GM04504 (cell line): ENCODE measurements at regions not wholly inside any gene's neighbourhood (a gene's known extent, or its start where the extent isn't known, plus 50 kb on each side); places are given as distances from the start of the nearest gene placed in this dataset.
A peak's percentile ranks its signal among the peaks of the same experiment; 100 is the strongest.
"Not testable (repeated sequence)": the region's sequence is repeated elsewhere in the genome, so short reads cannot be mapped to it uniquely, and the experiment has no call there.

Experiments used
- DNase-seq: peaks from one replicate; pipeline ENCODE4 v3.0.0-alpha.2; 2012; ENCODE audit warnings: low read depth

DNA sequence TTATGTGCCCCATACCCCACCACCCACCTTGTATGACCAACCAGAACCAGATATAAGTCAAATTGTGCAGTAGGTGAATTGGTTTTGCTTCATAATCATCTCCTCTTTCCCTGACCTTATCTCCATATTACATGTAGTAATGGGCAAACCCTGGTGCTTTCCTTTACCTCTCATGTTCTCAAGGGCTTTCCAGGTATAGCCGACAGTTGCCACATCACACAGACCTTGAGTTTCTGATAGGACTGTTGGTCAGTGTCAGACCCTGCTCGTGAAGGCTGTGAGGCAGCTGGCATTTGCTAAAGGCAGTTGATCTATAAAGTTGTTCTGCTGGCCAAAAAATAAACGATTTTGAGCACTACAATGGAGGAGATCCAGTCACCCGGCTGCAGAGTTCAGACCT lies 145.9 kb downstream of the ALX1 start:
- DNase-seq, result no peak

DNA sequence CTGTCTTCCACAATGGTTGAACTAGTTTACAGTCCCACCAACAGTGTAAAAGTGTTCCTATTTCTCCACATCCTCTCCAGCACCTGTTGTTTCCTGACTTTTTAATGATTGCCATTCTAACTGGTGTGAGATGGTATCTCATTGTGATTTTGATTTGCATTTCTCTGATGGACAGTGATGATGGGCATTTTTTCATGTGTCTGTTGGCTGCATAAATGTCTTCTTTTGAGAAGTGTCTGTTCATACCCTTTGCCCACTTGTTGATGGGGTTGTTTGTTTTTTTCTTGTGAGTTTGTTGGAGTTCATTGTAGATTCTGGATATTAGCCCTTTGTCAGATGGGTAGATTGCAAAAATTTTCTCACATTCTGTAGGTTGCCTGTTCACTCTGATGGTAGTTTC lies 153.1 kb downstream of the ALX1 start:
- DNase-seq, result not testable (repeated sequence)

DNA sequence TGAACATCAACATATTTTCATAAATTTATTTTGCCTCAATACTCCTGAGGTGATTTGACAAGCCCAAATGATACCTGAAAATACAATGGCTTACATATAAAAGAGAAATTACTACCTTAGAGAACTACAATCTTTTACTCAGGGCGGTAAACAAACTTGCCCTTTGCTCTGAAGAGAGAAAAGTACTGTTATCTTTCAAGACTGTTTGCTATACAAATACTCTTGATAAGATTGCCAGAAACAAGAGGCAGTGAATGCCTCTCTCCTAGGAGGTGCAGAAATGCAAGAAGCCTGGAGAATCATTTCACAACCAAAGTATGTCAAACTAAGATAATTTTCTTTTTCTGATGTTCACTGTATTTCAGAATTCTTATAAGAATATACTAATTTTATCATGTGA lies 160.3 kb downstream of the ALX1 start:
- DNase-seq, result no peak

DNA sequence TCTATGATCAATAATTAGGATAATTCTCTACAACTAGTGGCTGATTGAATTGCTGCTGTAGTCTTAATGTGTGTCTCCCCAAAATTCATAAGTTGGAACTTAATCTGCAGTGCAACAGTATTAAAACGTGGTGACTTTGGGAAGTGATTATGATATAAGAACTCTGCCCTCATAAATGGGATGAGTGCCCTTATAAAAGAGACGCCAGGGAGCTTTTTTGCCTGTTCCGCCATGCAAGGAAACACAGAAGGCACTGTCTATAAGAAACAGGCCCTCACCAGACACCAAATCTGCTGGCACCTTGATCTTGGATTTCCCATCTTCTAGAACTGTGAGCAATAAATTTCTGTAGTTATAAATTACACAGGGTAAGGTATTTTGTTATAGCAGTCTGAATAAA lies 161.0 kb downstream of the ALX1 start:
- no peak for DNase-seq

DNA sequence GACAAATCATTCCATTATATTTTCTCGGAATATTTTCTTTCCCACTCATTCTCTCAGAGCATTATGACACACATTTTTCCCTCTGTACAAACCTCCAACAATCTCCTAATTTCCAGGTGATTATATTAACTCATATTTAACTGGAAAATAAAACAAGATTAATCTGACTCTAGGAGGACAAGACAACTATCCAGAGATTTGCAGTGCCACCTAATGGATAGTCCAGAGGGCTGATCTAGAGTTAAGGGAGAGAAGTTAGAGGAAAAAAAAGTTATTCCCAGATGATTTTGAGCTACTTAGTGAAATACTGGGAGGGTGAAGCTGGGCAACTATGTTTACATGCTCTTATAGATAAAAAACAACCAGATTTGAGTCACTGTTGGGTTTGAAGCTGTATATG lies 161.7 kb downstream of the ALX1 start:
- no peak for DNase-seq

DNA sequence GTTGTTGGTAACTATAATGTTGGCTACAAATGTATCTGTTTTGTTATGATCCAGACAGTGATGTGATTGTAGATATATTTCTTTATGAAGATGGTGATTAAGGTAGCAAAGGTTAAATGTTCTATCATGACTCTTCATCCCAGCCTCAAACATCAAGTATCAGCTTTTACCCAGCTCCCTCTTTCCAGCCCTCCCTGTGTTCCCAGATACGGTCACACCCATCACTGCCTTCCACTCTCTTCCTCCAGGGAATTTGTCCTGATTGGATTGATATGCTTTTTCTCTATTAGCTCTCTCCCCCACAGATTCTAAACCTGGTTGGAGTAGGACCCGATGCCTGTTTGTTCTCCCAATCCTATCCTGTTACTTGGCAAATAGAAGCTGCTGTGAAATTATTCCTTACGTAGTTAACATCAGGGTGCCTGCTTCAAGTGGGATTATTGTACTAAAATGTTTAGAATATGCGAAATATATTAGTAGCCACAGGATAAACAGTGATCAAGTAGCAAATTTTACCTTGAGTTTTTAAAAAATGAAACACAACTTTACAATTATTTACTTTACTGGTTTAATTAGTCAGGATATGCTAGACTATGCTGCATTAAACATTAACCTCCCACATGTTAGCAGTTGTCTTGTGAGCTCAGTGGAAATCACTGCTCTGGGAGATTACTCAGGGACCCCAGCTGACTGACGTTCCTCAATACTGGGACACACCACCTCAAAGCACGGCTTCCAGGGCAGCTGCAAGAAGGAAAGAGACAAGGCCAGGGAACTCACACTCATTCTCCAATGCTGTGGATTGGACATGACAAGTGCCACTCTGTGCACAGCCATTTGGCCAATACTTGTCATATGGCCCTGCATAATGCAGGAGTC lies 165.3 kb downstream of the ALX1 start:
- DNase-seq, result no peak

DNA sequence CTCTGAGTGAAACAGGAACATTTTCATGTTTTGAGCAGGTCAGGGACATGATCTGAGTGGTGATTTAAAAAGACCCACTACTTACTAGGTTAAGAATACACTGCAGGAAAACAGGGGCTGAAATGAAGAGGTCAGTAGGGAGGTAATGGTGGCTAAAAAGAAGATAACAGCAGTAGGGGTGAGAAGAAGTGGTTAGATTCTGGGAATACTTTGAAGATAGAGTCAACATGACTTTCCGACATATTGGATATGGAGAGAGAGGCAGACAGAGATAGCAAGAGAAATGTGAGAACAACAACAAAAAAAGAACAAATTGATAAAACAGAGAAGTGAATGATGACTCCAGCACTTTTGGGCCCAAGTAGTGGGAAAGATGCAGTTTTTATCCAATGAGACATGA lies 168.0 kb downstream of the ALX1 start:
- DNase-seq, result no peak

DNA sequence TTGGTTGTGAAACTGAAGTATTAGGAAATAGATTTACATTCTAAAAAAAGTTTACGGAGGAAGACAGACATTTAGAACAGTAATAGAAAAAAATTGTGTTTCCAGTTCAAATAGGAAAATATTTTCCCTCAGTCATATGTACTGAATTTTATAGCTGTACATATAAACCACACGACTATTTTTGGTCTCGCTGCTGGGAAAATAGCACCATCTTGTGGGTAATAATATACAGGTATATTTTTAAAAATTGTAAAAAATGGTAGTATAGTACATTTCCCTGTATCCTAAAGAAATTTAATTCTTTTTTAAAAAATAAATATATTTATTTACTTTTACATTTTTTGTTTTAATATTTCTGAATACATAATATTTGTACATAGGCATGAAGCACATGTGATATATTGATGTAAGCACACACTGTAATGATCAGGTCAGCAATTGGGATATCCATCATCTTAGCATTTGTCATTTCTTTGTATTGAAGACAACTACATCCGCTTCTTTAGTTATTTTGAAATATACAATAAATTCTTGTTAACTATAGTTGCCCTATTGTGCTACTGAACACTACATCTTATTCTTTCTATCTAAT lies 168.6 kb downstream of the ALX1 start:
- no peak for DNase-seq

DNA sequence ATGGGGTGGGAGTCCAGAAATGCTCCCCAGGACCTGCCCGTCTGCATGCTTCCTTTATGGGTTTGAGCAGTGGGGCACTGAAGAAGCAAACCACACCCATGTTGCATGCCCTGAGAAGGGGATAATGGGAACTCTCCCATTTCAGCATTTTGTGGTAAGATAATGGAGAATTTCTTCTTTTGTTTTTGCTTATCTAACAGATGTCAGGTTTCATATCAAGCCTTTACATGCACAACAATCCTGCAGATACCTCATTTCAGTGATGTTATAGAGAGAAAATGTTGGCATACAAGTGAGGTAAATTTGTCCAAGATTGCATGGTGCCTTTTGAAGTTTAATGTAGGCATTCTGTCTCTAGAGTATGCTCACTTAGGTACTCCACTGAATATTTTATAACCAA lies 177.0 kb downstream of the ALX1 start:
- no peak for DNase-seq

DNA sequence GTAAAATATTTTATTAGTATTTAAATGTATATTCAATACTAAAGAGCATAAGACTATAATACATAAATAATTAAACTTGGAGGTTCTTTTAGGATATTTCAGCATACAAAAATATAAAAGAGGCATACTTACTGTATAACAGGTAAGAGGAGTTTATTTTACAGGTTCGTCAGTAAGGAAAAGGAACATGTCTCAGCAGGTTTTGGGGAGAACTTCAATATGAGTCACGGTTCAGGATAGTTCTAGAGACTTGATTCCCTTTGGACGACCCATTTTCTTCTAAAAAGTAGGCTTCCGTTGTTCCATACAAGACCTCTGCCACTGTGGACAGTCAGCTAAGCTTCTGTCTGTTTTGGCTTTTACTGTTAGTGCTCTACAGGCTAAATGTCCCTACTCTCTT lies 181.1 kb downstream of the ALX1 start:
- DNase-seq, result no peak

DNA sequence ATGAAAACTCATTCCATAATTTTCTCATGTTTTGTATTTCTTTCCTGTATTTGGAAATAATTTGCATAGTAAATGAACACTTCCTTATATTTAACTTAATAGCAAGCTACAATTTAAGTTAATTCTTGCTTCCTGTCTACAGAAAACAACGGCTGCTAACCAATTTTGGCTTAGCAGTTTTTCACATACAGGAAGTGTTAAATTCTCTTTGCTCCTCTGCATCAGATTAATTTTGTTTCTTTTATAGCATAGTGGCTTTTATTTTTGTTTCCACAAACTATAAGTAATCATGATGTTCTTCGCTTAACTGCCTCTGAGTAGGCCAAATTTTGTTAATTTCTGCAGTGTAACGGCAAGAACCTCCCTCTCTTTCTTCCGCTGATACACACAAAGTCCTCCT lies 182.9 kb downstream of the ALX1 start:
- DNase-seq, result no peak

DNA sequence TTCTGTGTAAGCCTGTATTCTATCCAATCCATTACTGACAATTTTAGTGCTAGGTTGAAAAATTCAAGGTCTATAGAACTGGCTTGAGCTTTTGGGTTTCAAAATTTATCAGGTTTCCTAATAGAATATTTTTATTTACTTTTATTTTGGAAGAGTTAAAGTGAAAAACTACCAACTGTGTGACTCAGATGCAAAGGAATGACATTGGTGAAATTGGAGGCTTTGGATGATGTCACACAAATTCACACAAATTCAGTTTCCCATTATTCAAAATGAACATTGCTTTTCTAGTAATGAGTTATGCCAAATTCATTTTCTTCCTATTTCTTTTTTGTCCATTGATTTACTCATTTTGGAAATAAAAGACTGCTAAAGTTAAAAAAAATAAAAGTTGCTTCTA lies 186.9 kb downstream of the ALX1 start:
- no peak for DNase-seq

DNA sequence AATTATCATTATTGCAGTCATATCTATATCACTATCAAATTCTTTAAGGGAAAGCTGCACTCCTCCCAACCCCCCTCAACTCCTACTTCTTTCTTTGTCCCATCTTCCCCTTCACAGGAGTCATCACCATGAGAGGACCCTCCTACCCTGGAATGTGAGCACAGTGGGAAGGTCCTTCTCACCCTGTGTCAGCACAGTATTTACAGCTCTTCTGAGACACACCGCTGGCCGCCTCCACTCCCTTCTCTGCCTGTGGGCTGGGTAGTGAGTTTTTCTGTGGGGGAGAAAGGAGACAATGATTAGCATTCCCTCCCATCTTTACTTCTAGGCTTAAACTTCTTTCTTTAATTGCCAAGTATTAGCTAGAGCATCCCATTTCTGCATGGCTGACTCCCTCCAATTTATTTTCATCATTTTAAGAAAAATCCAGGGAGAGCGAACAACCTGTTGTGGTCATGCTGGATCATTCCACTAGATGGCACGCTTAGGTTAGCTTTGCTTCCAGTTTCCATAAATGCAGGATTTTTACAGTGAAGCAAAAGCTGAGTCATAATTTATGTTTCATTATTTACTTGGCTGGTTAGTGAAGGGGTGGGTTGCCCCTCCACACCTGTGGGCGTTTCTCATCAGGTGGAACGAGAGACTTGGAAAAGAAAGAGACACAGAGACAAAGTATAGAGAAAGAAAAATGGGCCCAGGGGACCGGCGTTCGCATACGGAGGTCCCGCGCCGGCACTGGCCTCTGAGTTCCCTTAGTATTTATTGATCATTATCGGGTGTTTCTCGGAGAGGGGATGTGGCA lies 188.5 kb downstream of the ALX1 start:
- DNase-seq, result peak; percentile 32

DNA sequence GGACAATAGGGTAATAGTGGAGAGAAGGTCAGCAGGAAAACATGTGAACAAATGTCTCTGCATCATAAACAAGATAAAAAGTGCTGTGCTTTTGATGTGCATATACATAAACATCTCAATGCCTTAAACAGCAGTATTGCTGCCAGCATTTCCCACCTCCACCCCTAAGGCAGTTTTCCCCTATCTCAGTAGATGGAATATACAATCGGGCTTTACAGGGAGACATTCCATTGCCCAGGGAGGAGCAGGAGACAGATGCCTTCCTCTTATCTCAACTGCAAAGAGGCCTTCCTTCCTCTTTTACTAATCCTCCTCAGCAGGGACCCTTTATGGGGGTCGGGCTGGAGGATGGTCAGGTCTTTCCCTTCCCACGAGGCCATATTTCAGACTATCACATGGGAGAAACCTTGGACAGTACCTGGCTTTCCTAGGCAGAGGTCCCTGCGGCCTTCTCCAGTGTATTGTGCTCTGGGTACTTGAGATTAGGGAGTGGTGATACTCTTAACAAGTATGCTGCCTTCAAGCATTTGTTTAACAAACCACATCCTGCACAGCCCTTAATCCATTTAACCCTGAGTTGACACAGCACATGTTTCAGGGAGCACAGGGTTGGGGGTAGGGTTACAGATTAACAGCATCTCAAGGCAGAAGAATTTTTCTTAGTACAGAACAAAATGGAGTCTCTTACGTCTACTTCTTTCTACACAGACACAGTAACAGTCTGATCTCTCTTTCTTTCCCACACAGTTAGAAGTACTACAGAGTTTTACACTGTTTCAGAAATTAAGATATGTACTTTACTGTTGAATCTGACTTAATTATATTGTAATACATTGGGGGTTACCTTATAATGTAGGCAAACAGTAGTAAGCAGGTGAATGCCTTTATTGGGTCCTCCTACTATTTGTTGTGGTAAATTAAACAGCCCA lies 189.4 kb downstream of the ALX1 start:
- DNase-seq, result not testable (repeated sequence)

DNA sequence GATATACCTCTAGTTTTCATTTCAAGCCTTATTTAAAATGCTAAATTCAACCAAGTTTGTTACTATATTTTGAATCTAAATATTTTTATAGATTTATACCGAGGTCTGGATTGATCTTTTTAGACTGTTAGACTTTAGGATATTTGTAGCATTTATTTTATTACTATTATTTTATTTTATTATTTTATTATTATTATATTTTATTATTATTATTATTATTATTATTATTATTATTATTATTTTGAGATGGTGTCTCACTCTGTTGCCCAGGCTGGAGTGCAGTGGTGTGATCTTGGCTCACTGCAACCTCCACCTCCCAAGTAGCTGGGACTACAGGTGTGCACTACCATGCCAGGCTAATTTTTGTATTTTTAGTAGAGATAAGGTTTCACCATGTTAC lies 195.3 kb downstream of the ALX1 start:
- DNase-seq, result not testable (repeated sequence)

DNA sequence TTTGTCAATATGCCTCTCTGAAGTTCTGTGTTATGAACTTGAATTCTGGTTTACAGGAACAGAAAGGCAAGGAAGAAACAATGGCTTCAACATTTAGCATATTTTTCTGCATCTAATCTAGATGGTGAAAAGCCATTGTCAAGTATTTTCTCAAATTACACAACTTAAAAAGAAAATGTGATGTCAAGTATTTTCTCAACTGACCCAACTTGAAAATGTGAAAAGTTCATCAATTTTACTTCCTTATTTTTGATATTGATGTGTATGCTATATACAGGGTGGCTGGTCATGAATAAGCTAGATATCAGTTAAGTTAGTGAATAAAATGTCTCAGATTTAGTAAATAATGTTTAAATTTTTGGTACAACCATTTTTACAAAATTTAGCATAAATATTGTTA lies 196.7 kb downstream of the ALX1 start:
- no peak for DNase-seq

DNA sequence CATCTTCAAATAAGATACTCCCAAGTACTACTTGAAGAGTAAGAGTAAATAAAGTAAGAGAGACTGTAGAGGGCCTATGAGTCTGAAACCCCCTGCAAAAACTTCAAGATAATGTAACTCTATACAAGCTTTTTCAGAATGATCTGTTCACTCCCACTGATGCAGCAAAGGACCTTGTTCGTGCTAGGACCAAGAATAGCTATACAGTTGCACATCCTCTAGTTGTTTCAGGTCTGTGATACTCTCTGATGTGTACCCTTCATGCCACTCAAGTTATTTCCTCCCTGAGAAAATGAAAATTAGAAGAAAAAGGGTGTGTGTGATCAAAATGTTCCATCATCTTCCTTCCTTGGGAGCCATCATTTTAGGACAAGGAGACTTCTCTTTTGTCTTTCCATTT lies 204.4 kb downstream of the ALX1 start:
- DNase-seq, result no peak

DNA sequence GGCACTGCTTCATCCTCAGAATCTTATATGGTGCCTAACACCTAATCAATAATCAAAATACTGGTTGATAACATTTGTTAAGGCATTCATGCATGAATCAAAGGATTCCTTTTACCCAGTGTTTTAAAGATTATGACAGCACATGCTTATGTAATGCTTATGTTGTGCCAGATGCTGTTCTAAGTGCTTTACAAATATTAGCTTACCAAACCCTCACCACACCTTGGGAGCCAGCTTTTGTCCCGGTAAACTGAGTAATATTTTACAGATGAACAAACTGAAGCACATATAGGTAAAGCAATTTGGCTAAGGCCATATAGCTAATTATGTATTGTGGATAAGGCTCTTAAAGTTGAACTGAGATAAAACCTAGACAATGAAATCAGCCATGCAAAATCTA lies 209.2 kb downstream of the ALX1 start:
- no peak for DNase-seq

DNA sequence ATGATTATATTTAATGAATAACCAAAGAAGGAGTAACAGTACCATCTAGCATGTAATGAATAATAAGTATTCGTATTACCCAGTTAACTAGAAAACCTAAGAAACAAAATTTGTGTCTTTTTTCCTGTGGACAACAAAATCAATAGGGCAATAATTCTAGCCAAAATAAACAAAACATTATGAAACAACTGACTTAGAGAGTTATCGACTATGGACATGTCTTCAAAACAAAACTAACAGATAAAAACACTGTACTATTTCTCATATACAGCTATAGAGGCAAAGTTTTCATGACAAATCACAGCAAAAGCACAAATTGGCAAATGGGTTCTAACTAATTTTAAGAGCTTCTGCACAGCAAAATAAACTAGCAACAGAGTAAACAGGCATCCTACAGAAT lies 224.1 kb downstream of the ALX1 start:
- DNase-seq, result no peak

DNA sequence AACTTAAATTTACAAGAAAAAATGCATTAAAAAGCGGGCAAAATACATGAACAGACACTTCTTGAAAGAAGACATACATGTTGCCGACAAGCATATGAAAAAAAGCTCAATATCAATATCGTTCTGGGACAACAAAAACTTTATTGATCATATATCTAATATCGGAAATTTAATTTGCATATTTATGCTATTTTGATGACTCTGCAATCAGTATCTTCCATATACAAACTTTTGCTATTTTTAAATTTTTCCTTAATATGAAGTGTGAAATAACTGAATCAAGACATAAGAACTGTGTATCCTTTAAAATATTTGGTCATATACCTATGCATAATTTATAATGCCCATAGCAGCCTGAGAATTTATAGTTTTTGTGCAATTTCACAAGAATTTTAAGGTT lies 224.6 kb downstream of the ALX1 start:
- no peak for DNase-seq

DNA sequence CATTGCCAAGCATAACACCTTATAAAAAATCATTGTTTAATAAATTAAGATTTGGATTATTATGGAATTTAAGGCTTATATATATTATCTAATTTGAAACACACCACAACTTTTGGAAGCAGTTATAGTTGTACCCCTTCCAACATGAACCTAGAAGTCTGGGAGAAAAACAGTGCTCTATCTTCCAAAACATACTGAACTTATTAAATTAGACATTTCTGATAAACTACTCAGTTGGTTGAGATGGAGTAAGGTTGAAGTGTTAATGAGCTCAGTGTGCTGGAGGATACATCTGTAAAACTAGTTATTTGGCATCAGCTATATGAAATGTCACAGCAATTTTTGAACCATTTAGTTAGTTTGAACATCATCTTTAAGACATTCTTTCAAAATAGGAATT lies 227.4 kb downstream of the ALX1 start:
- no peak for DNase-seq
